Panc1 (cell line): ENCODE measurements at regions not wholly inside any gene's neighbourhood (a gene's known extent, or its start where the extent isn't known, plus 50 kb on each side); places are given as distances from the start of the nearest gene placed in this dataset.

Experiments
- ATAC-seq: fragments of 200-7000 bp; cut with Tn5 transposase; 2 replicates; pipeline ENCODE4 v1.9.1; 2020; ENCODE audit warnings: mild to moderate bottlenecking, moderate library complexity
- BruUV-seq: library from RNA; stranded (reverse); fragments of 400-500 nt; replicated peaks from 2 replicates; lab custom pipeline; 2021; lab: Mats Ljungman, UMichigan
- CTCF ChIA-PET: fragments of 300-600 bp; sonication (Branson Sonifier 250); formaldehyde crosslinking; loops from one replicate; lab custom pipeline; 2022; ENCODE audit warnings: antibody characterized with exemption; lab: Charles Lee
- POLR2A ChIA-PET: fragments of 300-600 bp; sonication (Branson Sonifier 250); formaldehyde crosslinking; loops from one replicate; lab custom pipeline; 2022; ENCODE audit warnings: antibody characterized with exemption; lab: Charles Lee
- DNase-seq: peaks from one replicate; pipeline ENCODE4 v3.0.0-alpha.2; 2010; ENCODE audit warnings: low read depth, low spot score
- H3K27ac ChIP-seq: 2 replicates; pipeline ENCODE4 v1.5.1; 2011; ENCODE audit warnings: mild to moderate bottlenecking, low read length, inconsistent platforms
- H3K27me3 ChIP-seq: fragments of 200-500 bp; sonication (Bioruptor generic); 2 replicates; pipeline ENCODE4 v1.6.0; 2014; ENCODE audit warnings: low read length, inconsistent platforms; ENCODE audit not compliant: control insufficient read depth, insufficient read depth
- H3K36me3 ChIP-seq: fragments of 200-500 bp; sonication (Bioruptor generic); 2 replicates; pipeline ENCODE4 v1.5.1; 2014; ENCODE audit warnings: inconsistent platforms, mild to moderate bottlenecking, low read length, moderate library complexity; ENCODE audit not compliant: control insufficient read depth, insufficient read depth
- H3K4me1 ChIP-seq: 2 replicates; pipeline ENCODE4 v1.5.1; 2011; ENCODE audit warnings: inconsistent platforms, mild to moderate bottlenecking, low read length, moderate library complexity; ENCODE audit not compliant: control insufficient read depth, insufficient read depth
- H3K4me3 ChIP-seq, 2 experiments: 2 replicates each; pipeline ENCODE4 v1.5.1; 2011 to 2012; ENCODE audit warnings: low read depth in 2 of 2, low read length in 2 of 2, mild to moderate bottlenecking in 2 of 2, inconsistent platforms in 1 of 2, moderate library complexity in 1 of 2
- H3K9me3 ChIP-seq: fragments of 200-500 bp; sonication (Bioruptor generic); 2 replicates; pipeline ENCODE4 v1.5.1; 2014; ENCODE audit warnings: low read depth, mild to moderate bottlenecking, inconsistent platforms, low read length, moderate library complexity; ENCODE audit not compliant: control insufficient read depth, insufficient read depth
- POLR2AphosphoS5 ChIP-seq: IDR thresholded peaks from 2 replicates; pipeline ENCODE4 v1.6.1; 2012; ENCODE audit warnings: mild to moderate bottlenecking, low read depth, low read length, moderate library complexity
- SIN3A ChIP-seq: IDR thresholded peaks from 2 replicates; pipeline ENCODE4 v1.6.1; 2012; ENCODE audit warnings: low read depth, mild to moderate bottlenecking, low read length, moderate library complexity, borderline replicate concordance; ENCODE audit not compliant: insufficient read depth
- TCF7L2 ChIP-seq: IDR thresholded peaks from 2 replicates; pipeline ENCODE4 v1.6.1; 2011; ENCODE audit warnings: mild to moderate bottlenecking, low read depth, low read length, inconsistent platforms
- in situ Hi-C: cut with HindIII; loops from 2 replicates; pipeline ENCODE4 v1.10.0; 2016; ENCODE audit warnings: low sequenced_read_pairs, low pct_unique_long_range_greater_than_20kb
- intact Hi-C: fragments of 100-400 bp; cut with micrococcal nuclease; formaldehyde crosslinking; loops from one replicate; pipeline ENCODE4 v1.10.0; 2022; ENCODE audit not compliant: unreplicated experiment
- TF ChIP-seq, protein P1 (sequence below), 2 experiments: IDR thresholded peaks; 2 replicates each; pipeline ENCODE4 v1.6.1; 2011 to 2012; ENCODE audit warnings: low read depth in 2 of 2, control low read depth in 1 of 2, low read length in 1 of 2, mild to moderate bottlenecking in 1 of 2, moderate library complexity in 1 of 2; ENCODE audit not compliant: insufficient read depth in 1 of 2
- TF ChIP-seq, protein P2 (sequence below): fragments of 450-650 bp; IDR thresholded peaks from 2 replicates; pipeline ENCODE4 v1.5.1; 2017; ENCODE audit warnings: mild to moderate bottlenecking

DNA sequence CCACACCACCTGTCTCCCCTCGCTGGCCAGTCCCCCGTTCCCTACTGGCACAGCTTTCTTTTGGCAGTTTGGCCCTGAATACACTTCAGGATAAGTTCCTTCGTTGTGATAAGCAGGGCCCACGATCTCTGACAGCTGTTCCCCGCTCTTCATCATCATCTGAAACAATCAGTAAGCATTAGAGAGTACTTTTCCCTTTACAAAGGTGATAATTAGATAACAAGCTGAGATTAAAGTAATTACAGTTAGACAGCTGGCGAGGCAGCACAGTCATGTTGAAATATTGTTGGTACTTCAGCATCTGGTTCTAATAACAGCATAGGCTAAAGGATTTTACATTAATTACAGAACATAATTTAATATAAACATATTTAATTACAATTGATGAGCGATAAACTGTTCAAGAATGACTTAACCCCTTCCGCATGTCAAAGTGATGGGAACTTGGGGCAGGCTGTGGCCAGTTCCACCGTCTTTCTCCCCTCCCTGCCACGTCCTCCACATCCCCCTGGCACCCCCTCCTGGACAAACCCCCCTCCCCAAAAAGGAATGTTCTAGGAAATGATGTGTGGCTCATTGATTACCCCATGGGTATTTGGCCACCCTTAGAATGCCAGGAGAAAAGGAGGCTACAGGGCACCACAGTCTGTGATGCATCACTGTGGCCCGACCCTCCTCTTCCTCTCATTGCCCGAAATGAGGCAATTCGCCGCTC lies 134.9 kb downstream of the RCN1 start:
- H3K4me3 ChIP-seq: no peak overlapping the region
- no peaks in the 10 kb centered on the region for H3K4me1 ChIP-seq
- ChIA-PET POLR2A (no interaction called here), CTCF (interaction anchor here (0.5 kb wide), 1 partner anchor 26 kb away, joined by 4 read pairs; no protein-coding TSS in a partner anchor)
- no peak overlapping the region for H3K27ac ChIP-seq
- H3K36me3 ChIP-seq: no peaks in the 10 kb centered on the region
- BruUV-seq: no TSS peak
- in situ Hi-C loops (no loop called here), intact Hi-C loops (no loop called here)
- H3K9me3 ChIP-seq: no peaks in the 10 kb centered on the region
- TF ChIP-seq, protein P1, sequence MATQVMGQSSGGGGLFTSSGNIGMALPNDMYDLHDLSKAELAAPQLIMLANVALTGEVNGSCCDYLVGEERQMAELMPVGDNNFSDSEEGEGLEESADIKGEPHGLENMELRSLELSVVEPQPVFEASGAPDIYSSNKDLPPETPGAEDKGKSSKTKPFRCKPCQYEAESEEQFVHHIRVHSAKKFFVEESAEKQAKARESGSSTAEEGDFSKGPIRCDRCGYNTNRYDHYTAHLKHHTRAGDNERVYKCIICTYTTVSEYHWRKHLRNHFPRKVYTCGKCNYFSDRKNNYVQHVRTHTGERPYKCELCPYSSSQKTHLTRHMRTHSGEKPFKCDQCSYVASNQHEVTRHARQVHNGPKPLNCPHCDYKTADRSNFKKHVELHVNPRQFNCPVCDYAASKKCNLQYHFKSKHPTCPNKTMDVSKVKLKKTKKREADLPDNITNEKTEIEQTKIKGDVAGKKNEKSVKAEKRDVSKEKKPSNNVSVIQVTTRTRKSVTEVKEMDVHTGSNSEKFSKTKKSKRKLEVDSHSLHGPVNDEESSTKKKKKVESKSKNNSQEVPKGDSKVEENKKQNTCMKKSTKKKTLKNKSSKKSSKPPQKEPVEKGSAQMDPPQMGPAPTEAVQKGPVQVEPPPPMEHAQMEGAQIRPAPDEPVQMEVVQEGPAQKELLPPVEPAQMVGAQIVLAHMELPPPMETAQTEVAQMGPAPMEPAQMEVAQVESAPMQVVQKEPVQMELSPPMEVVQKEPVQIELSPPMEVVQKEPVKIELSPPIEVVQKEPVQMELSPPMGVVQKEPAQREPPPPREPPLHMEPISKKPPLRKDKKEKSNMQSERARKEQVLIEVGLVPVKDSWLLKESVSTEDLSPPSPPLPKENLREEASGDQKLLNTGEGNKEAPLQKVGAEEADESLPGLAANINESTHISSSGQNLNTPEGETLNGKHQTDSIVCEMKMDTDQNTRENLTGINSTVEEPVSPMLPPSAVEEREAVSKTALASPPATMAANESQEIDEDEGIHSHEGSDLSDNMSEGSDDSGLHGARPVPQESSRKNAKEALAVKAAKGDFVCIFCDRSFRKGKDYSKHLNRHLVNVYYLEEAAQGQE (IDR thresholded peaks at IDR 0.05; ENCODE audit: insufficient read depth in 1 of 2, low read depth in 2 of 2, low read length in 1 of 2): no peak
- TF ChIP-seq POLR2AphosphoS5 (no peak), TCF7L2 (no peak), SIN3A (no peak)
- TF ChIP-seq, protein P2, sequence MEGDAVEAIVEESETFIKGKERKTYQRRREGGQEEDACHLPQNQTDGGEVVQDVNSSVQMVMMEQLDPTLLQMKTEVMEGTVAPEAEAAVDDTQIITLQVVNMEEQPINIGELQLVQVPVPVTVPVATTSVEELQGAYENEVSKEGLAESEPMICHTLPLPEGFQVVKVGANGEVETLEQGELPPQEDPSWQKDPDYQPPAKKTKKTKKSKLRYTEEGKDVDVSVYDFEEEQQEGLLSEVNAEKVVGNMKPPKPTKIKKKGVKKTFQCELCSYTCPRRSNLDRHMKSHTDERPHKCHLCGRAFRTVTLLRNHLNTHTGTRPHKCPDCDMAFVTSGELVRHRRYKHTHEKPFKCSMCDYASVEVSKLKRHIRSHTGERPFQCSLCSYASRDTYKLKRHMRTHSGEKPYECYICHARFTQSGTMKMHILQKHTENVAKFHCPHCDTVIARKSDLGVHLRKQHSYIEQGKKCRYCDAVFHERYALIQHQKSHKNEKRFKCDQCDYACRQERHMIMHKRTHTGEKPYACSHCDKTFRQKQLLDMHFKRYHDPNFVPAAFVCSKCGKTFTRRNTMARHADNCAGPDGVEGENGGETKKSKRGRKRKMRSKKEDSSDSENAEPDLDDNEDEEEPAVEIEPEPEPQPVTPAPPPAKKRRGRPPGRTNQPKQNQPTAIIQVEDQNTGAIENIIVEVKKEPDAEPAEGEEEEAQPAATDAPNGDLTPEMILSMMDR: no peak
- H3K27me3 ChIP-seq: peaks cover 2% of the 10 kb centered on the region; the same call in 1 of the 2 replicates
- ATAC-seq (no peak), DNase-seq (no peak)

DNA sequence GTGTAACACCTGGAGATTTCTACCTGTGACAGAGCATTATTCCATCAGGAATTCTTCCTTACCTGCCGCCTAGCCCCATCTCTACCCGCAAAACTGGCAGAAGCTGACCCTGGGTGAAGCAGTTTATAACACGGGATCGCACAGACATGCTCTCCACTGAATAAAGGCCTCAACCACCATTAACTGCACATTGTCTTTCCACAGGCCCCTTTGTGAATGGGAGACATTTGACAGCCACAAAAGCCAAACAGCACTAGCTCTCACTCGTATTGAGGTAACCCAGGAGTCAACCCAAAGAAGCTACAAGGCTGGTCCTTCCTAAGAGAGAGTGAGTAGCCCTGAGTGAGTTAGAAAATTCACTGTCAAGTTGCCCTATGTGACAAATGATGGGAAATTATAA lies 135.6 kb downstream of the RCN1 start:
- no peaks in the 10 kb centered on the region for H3K9me3 ChIP-seq
- H3K27me3 ChIP-seq: peaks cover 2% of the 10 kb centered on the region; the same call in 1 of the 2 replicates
- H3K27ac ChIP-seq: no peak overlapping the region
- CTCF ChIA-PET: no interaction called here
- POLR2A ChIA-PET: no interaction called here
- H3K4me3 ChIP-seq: no peak overlapping the region
- intact Hi-C loops: no loop called here
- no peak for ATAC-seq
- TF ChIP-seq, protein P1 (IDR thresholded peaks at IDR 0.05; ENCODE audit: insufficient read depth in 1 of 2, low read depth in 2 of 2, low read length in 1 of 2): no peak
- TF ChIP-seq, protein P2: no peak
- TF ChIP-seq SIN3A: no peak
- no peak for TF ChIP-seq TCF7L2
- no peak for TF ChIP-seq POLR2AphosphoS5
- DNase-seq: no peak
- in situ Hi-C loops: no loop called here
- H3K36me3 ChIP-seq: no peaks in the 10 kb centered on the region
- no TSS peak for BruUV-seq
- no peaks in the 10 kb centered on the region for H3K4me1 ChIP-seq
